ENCODE measurements at regions not wholly inside any gene's neighbourhood (a gene's known extent, or its start where the extent isn't known, plus 50 kb on each side); places are given as distances from the start of the nearest gene placed in this dataset.
A peak's percentile ranks its signal among the peaks of the same experiment; 100 is the strongest.

DNA sequence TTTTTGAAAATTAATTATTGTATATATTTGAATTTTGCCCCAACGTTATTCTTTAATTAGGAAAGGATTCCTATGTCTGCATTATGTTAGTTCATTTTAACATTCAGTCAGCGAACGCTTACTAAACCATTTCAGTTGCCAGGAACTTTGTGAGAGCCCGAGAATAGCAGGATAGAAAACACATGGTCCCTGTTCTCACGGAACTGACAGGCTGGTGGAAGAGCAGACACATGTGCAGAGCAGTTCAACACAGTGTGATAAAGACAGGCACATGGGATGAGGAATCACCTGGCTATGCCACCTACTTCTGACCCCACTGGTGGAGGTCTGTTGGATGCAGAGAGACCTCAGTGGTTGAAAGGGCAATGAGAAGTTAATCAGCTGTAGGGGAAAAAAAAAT is 367.2 kb downstream of the EPM2A start:
- H3K4me3 ChIP-seq (ENCODE audit: insufficient read depth, low read depth, low read length, poor library complexity, severe bottlenecking): no peak overlapping the region
- no peak for DNase-seq
- H3K36me3 ChIP-seq (ENCODE audit: control insufficient read depth, insufficient read depth, low read length): no peaks in the 10 kb centered on the region
- H3K4me1 ChIP-seq (ENCODE audit: control insufficient read depth, insufficient read depth, low read length, poor library complexity, severe bottlenecking): peaks cover 3% of the 10 kb centered on the region
- H3K9me3 ChIP-seq (ENCODE audit: control insufficient read depth, low read length): no peaks in the 10 kb centered on the region
- no peaks in the 10 kb centered on the region for H3K27me3 ChIP-seq (replicated peaks; ENCODE audit: control insufficient read depth, insufficient read depth, low read length, poor library complexity, severe bottlenecking)
- H3K27ac ChIP-seq (ENCODE audit: insufficient read depth, low read length, poor library complexity, severe bottlenecking): no peak overlapping the region

- H3K36me3 ChIP-seq (ENCODE audit: control insufficient read depth, insufficient read depth, low read length): no peaks in the 10 kb centered on the region
- no peaks in the 10 kb centered on the region for H3K9me3 ChIP-seq (ENCODE audit: control insufficient read depth, low read length)
- no peak overlapping the region for H3K27ac ChIP-seq (ENCODE audit: insufficient read depth, low read length, poor library complexity, severe bottlenecking)
- H3K4me3 ChIP-seq (ENCODE audit: insufficient read depth, low read depth, low read length, poor library complexity, severe bottlenecking): no peak overlapping the region
- H3K4me1 ChIP-seq (ENCODE audit: control insufficient read depth, insufficient read depth, low read length, poor library complexity, severe bottlenecking): peaks cover 6% of the 10 kb centered on the region
- no peaks in the 10 kb centered on the region for H3K27me3 ChIP-seq (replicated peaks; ENCODE audit: control insufficient read depth, insufficient read depth, low read length, poor library complexity, severe bottlenecking)
- DNase-seq: no peak
These were observed 364.8 kb downstream of the EPM2A start for GRCh38 chr6:145370559-145370958.

DNA sequence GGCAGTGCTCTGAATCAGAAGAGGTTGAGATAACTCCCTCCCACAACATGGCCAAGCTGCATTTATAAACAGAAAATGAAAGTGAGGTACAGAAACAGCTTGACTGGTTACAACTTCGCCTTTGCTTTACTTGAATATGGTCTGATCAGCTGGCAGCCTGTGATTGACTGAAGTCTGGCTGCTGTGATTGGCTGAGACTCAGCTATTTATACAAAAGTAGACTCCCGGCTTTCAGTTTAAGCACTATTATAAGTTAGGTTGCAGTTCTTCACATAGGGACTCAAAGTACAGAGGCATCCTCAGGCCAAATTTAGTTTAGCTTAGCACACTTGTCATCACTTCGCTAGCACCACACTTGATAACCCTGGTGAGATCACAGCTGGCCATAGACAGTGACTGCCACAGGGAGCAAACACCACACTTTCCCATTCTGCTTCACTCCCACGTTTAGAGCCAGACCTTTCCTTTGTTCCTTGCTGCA is 362.6 kb downstream of the EPM2A start:
- peak in 2 of 3 donors; percentile 2 to 14 for DNase-seq

DNA sequence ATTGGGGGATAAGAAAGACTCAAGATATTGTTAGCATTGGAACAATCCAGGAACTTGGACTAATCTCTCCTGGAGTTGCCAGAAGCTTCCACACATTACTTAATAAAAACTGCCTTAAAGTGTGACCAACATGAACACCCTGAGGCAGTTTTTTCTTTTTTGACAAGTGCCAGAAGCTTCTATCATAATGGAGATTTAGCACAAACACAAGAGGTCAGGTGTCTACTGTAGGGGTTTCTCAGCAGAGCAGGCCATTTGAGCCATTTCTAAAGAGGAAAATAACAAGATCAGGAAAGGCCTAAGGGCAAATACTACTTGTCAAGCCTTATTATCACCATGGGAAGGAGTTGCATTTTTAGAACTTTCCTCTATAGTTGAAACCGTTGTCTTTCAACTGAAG is 361.5 kb downstream of the EPM2A start:
- H3K36me3 ChIP-seq (ENCODE audit: control insufficient read depth, insufficient read depth, low read length): no peaks in the 10 kb centered on the region
- DNase-seq: no peak
- H3K27ac ChIP-seq (ENCODE audit: insufficient read depth, low read length, poor library complexity, severe bottlenecking): no peak overlapping the region
- H3K9me3 ChIP-seq (ENCODE audit: control insufficient read depth, low read length): no peaks in the 10 kb centered on the region
- peaks cover 6% of the 10 kb centered on the region for H3K4me1 ChIP-seq (ENCODE audit: control insufficient read depth, insufficient read depth, low read length, poor library complexity, severe bottlenecking)
- no peaks in the 10 kb centered on the region for H3K27me3 ChIP-seq (replicated peaks; ENCODE audit: control insufficient read depth, insufficient read depth, low read length, poor library complexity, severe bottlenecking)
- no peak overlapping the region for H3K4me3 ChIP-seq (ENCODE audit: insufficient read depth, low read depth, low read length, poor library complexity, severe bottlenecking)

More for the DNA sequence above, 362.6 kb downstream of the EPM2A start:
- H3K4me1 ChIP-seq (ENCODE audit: control insufficient read depth, insufficient read depth, low read length, poor library complexity, severe bottlenecking): peaks cover 6% of the 10 kb centered on the region
- H3K27ac ChIP-seq (ENCODE audit: insufficient read depth, low read length, poor library complexity, severe bottlenecking): no peak overlapping the region
- no peaks in the 10 kb centered on the region for H3K27me3 ChIP-seq (replicated peaks; ENCODE audit: control insufficient read depth, insufficient read depth, low read length, poor library complexity, severe bottlenecking)
- no peaks in the 10 kb centered on the region for H3K9me3 ChIP-seq (ENCODE audit: control insufficient read depth, low read length)
- no peaks in the 10 kb centered on the region for H3K36me3 ChIP-seq (ENCODE audit: control insufficient read depth, insufficient read depth, low read length)
- H3K4me3 ChIP-seq (ENCODE audit: insufficient read depth, low read depth, low read length, poor library complexity, severe bottlenecking): peak overlapping the region; percentile 24

- H3K4me3 ChIP-seq (ENCODE audit: insufficient read depth, low read depth, low read length, poor library complexity, severe bottlenecking): no peak overlapping the region
- H3K27ac ChIP-seq (ENCODE audit: insufficient read depth, low read length, poor library complexity, severe bottlenecking): no peak overlapping the region
- no peak for DNase-seq
- no peaks in the 10 kb centered on the region for H3K27me3 ChIP-seq (replicated peaks; ENCODE audit: control insufficient read depth, insufficient read depth, low read length, poor library complexity, severe bottlenecking)
- H3K4me1 ChIP-seq (ENCODE audit: control insufficient read depth, insufficient read depth, low read length, poor library complexity, severe bottlenecking): peaks cover 6% of the 10 kb centered on the region
- H3K9me3 ChIP-seq (ENCODE audit: control insufficient read depth, low read length): no peaks in the 10 kb centered on the region
- no peaks in the 10 kb centered on the region for H3K36me3 ChIP-seq (ENCODE audit: control insufficient read depth, insufficient read depth, low read length)
These were observed 360.8 kb downstream of the EPM2A start for GRCh38 chr6:145374570-145374969.

DNA sequence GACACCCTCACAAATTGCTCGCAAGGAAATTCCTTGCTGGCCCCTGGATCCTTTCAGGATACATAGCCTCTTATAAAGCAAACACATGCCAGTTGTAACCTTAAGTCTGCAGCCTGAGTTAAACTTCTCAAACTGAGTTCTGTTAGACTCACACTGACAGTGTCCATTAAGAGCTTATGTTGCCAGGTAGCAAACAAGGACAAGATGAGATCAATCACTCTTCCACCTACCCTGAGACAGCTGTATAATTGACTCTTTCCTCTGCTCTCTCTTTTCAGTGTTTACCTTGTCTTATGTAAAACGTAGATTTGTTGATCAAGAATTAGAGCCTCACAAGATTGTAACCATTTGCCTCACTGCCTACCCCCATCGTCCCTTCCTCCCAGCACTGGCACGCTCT is 359.8 kb downstream of the EPM2A start:
- no peak overlapping the region for H3K4me3 ChIP-seq (ENCODE audit: insufficient read depth, low read depth, low read length, poor library complexity, severe bottlenecking)
- H3K9me3 ChIP-seq (ENCODE audit: control insufficient read depth, low read length): no peaks in the 10 kb centered on the region
- H3K36me3 ChIP-seq (ENCODE audit: control insufficient read depth, insufficient read depth, low read length): no peaks in the 10 kb centered on the region
- no peak overlapping the region for H3K27ac ChIP-seq (ENCODE audit: insufficient read depth, low read length, poor library complexity, severe bottlenecking)
- no peaks in the 10 kb centered on the region for H3K27me3 ChIP-seq (replicated peaks; ENCODE audit: control insufficient read depth, insufficient read depth, low read length, poor library complexity, severe bottlenecking)
- no peak for DNase-seq
- H3K4me1 ChIP-seq (ENCODE audit: control insufficient read depth, insufficient read depth, low read length, poor library complexity, severe bottlenecking): peaks cover 6% of the 10 kb centered on the region

DNA sequence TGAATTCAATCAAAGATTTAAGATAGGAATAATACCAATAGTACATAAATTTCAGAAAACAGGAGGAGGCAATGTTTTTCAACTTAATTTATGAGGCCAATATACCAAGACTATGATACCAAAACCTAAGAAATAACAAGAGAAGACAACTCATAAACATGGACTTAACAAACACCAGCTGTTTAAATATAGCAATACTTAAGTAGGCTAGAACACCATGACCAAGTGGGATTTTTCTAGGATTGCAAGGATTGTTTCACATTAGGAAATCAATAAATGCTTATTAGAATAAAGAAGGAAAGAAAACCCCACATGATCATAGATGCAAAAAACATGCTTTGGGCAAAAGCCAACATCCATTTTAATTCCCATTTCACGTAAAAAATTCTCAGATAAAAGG is 355.1 kb downstream of the EPM2A start:
- no peak overlapping the region for H3K4me3 ChIP-seq (ENCODE audit: insufficient read depth, low read depth, low read length, poor library complexity, severe bottlenecking)
- H3K9me3 ChIP-seq (ENCODE audit: control insufficient read depth, low read length): no peaks in the 10 kb centered on the region
- no peak for DNase-seq

GRCh38 chr6:145381941-145382340 is 353.4 kb downstream of the EPM2A start:
- H3K4me1 ChIP-seq (ENCODE audit: control insufficient read depth, insufficient read depth, low read length, poor library complexity, severe bottlenecking): no peaks in the 10 kb centered on the region
- DNase-seq: no peak
- no peaks in the 10 kb centered on the region for H3K27me3 ChIP-seq (replicated peaks; ENCODE audit: control insufficient read depth, insufficient read depth, low read length, poor library complexity, severe bottlenecking)
- H3K27ac ChIP-seq (ENCODE audit: insufficient read depth, low read length, poor library complexity, severe bottlenecking): no peak overlapping the region
- H3K4me3 ChIP-seq (ENCODE audit: insufficient read depth, low read depth, low read length, poor library complexity, severe bottlenecking): no peak overlapping the region
- no peaks in the 10 kb centered on the region for H3K36me3 ChIP-seq (ENCODE audit: control insufficient read depth, insufficient read depth, low read length)
- no peaks in the 10 kb centered on the region for H3K9me3 ChIP-seq (ENCODE audit: control insufficient read depth, low read length)

More for the DNA sequence above, 355.1 kb downstream of the EPM2A start:
- no peak overlapping the region for H3K27ac ChIP-seq (ENCODE audit: insufficient read depth, low read length, poor library complexity, severe bottlenecking)
- H3K27me3 ChIP-seq (replicated peaks; ENCODE audit: control insufficient read depth, insufficient read depth, low read length, poor library complexity, severe bottlenecking): no peaks in the 10 kb centered on the region
- no peaks in the 10 kb centered on the region for H3K4me1 ChIP-seq (ENCODE audit: control insufficient read depth, insufficient read depth, low read length, poor library complexity, severe bottlenecking)
- H3K36me3 ChIP-seq (ENCODE audit: control insufficient read depth, insufficient read depth, low read length): no peaks in the 10 kb centered on the region

GRCh38 chr6:145383428-145383827 is 351.9 kb downstream of the EPM2A start:
- no peaks in the 10 kb centered on the region for H3K27me3 ChIP-seq (replicated peaks; ENCODE audit: control insufficient read depth, insufficient read depth, low read length, poor library complexity, severe bottlenecking)
- no peaks in the 10 kb centered on the region for H3K4me1 ChIP-seq (ENCODE audit: control insufficient read depth, insufficient read depth, low read length, poor library complexity, severe bottlenecking)
- H3K27ac ChIP-seq (ENCODE audit: insufficient read depth, low read length, poor library complexity, severe bottlenecking): no peak overlapping the region
- DNase-seq: no peak
- no peaks in the 10 kb centered on the region for H3K9me3 ChIP-seq (ENCODE audit: control insufficient read depth, low read length)
- no peaks in the 10 kb centered on the region for H3K36me3 ChIP-seq (ENCODE audit: control insufficient read depth, insufficient read depth, low read length)
- no peak overlapping the region for H3K4me3 ChIP-seq (ENCODE audit: insufficient read depth, low read depth, low read length, poor library complexity, severe bottlenecking)

GRCh38 chr6:145384503-145384902 is 350.8 kb downstream of the EPM2A start:
- Histone ChIP-seq H3K27ac (ENCODE audit: insufficient read depth, low read length, poor library complexity, severe bottlenecking) (no peak overlapping the region), H3K9me3 (ENCODE audit: control insufficient read depth, low read length) (no peaks in the 10 kb centered on the region), H3K4me3 (ENCODE audit: insufficient read depth, low read depth, low read length, poor library complexity, severe bottlenecking) (no peak overlapping the region), H3K4me1 (ENCODE audit: control insufficient read depth, insufficient read depth, low read length, poor library complexity, severe bottlenecking) (no peaks in the 10 kb centered on the region), H3K27me3 (replicated peaks; ENCODE audit: control insufficient read depth, insufficient read depth, low read length, poor library complexity, severe bottlenecking) (no peaks in the 10 kb centered on the region), H3K36me3 (ENCODE audit: control insufficient read depth, insufficient read depth, low read length) (no peaks in the 10 kb centered on the region)
- DNase-seq: no peak

DNA sequence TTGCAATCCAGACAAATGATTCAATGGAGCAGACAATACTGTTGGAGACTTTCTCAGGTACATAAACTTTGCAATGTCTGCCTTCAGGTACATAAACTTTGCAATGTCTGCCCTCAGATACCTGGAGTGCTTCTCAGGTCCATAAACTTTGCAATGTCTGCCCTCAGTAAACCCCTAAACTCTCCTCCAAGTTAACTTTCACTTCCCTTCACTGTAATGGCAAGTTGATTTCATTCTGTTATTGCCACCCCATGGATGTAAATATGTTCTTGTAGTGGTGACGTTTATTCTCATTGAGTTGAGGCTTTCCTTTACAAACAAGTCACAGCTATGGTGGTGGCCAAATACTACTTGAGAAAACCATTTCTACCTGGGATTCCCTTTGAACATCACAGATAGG is 338.8 kb downstream of the EPM2A start:
- no peaks in the 10 kb centered on the region for H3K4me1 ChIP-seq (ENCODE audit: control insufficient read depth, insufficient read depth, low read length, poor library complexity, severe bottlenecking)

More for the DNA sequence above, 338.8 kb downstream of the EPM2A start:
- H3K36me3 ChIP-seq (ENCODE audit: control insufficient read depth, insufficient read depth, low read length): no peaks in the 10 kb centered on the region
- H3K9me3 ChIP-seq (ENCODE audit: control insufficient read depth, low read length): no peaks in the 10 kb centered on the region
- no peak overlapping the region for H3K4me3 ChIP-seq (ENCODE audit: insufficient read depth, low read depth, low read length, poor library complexity, severe bottlenecking)
- no peak overlapping the region for H3K27ac ChIP-seq (ENCODE audit: insufficient read depth, low read length, poor library complexity, severe bottlenecking)
- H3K27me3 ChIP-seq (replicated peaks; ENCODE audit: control insufficient read depth, insufficient read depth, low read length, poor library complexity, severe bottlenecking): no peaks in the 10 kb centered on the region
- no peak for DNase-seq

Measured in effector memory CD4-positive, alpha-beta T cell (primary cell).